Right lobe of liver (tissue), 4 donors: ENCODE measurements at regions not wholly inside any gene's neighbourhood (a gene's known extent, or its start where the extent isn't known, plus 50 kb on each side); places are given as distances from the start of the nearest gene placed in this dataset.

ENCODE experiments used
- CTCF ChIP-seq, 4 donors: fragments of 200-600 bp in 3 of 4; fragments of 450-650 bp in 1 of 4; IDR thresholded peaks; one replicate each; pipeline versions ENCODE4 v1.5.1 to v1.8.0; 2016 to 2022; ENCODE audit warnings: antibody characterized with exemption in 4 of 4, mild to moderate bottlenecking in 2 of 4
- POLR2A ChIP-seq: fragments of 450-650 bp; IDR thresholded peaks from one replicate; pipeline ENCODE4 v1.6.1; 2017; ENCODE audit warnings: antibody characterized with exemption, mild to moderate bottlenecking
- donor health status: DM: no; HTN: no; CAD: no.
- donor health status: DM: no; HTN: no; CAD: no.
- donor health status: DM: no; HTN: yes; CAD: no.

- TF ChIP-seq POLR2A (no peak), CTCF (IDR thresholded peaks at IDR 0.05) (no peak)
Measured at GRCh38 chr1:38261574-38261973, 215.0 kb upstream of the POU3F1 start.
